Cardiac muscle cell (in vitro differentiated cells and primary cell): ENCODE measurements at regions not wholly inside any gene's neighbourhood (a gene's known extent, or its start where the extent isn't known, plus 50 kb on each side); places are given as distances from the start of the nearest gene placed in this dataset.

Experiments
- DNase-seq, 2 donors: peaks; one replicate each; pipeline versions ENCODE4 v3.0.0 to v3.0.0-alpha.2; 2010 to 2017; ENCODE audit warnings: low read depth in 1 of 2, low spot score in 1 of 2
- H3K27ac ChIP-seq: fragments of 200-600 bp; sonication (generic); 2 replicates; pipeline ENCODE4 v1.5.1; 2016
- H3K27me3 ChIP-seq: fragments of 200-600 bp; sonication (generic); 2 replicates; pipeline ENCODE4 v1.6.0; 2016; ENCODE audit warnings: control low read depth
- H3K36me3 ChIP-seq: fragments of 200-600 bp; sonication (generic); 2 replicates; pipeline ENCODE4 v1.5.1; 2016; ENCODE audit warnings: control low read depth
- H3K4me1 ChIP-seq: fragments of 200-600 bp; sonication (generic); 2 replicates; pipeline ENCODE4 v1.8.1; 2017; ENCODE audit warnings: low read depth, mild to moderate bottlenecking, mixed run types
- H3K4me3 ChIP-seq: fragments of 200-600 bp; sonication (generic); 2 replicates; pipeline ENCODE4 v1.5.1; 2016; ENCODE audit warnings: mild to moderate bottlenecking
- H3K9me3 ChIP-seq: fragments of 200-600 bp; sonication (generic); 2 replicates; pipeline ENCODE4 v1.5.1; 2017; ENCODE audit warnings: low read depth, mild to moderate bottlenecking, control low read depth
- TF ChIP-seq, protein P1 (sequence below): IDR thresholded peaks from 2 replicates; pipeline ENCODE4 v1.5.1; 2012; ENCODE audit warnings: low read depth, mild to moderate bottlenecking, low read length

DNA sequence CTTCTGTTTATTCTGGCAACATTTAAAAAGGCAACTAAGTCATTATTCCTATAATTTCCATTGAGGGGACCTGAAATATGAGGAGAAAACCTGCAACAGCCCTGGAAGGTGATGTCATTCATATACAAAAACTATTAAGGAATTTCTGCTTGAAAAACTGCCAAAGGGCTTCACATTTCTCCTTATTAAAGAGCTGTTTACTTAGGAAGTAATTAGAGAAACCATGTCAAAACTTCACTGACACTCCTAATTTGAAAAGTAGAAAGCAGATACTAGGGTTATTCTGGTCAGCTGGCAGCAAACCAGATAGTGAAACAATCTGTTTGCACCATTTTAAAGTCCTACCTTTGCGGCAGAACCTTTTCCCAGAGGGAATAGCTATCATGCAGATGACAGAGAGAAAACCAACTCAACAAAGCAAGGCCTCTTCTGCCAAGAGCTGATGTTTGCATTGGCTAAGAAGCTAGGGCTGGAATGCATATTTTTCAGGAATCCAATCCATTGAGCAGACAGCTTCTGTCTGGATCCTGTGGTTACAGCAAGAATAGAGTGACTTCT lies 592.2 kb upstream of the SYT4 start:
- Histone ChIP-seq H3K9me3 (no peaks in the 10 kb centered on the region), H3K27ac (no peak overlapping the region), H3K4me1 (peaks cover 6% of the 10 kb centered on the region), H3K27me3 (no peaks in the 10 kb centered on the region), H3K4me3 (no peak overlapping the region), H3K36me3 (no peaks in the 10 kb centered on the region)
- TF ChIP-seq, protein P1, sequence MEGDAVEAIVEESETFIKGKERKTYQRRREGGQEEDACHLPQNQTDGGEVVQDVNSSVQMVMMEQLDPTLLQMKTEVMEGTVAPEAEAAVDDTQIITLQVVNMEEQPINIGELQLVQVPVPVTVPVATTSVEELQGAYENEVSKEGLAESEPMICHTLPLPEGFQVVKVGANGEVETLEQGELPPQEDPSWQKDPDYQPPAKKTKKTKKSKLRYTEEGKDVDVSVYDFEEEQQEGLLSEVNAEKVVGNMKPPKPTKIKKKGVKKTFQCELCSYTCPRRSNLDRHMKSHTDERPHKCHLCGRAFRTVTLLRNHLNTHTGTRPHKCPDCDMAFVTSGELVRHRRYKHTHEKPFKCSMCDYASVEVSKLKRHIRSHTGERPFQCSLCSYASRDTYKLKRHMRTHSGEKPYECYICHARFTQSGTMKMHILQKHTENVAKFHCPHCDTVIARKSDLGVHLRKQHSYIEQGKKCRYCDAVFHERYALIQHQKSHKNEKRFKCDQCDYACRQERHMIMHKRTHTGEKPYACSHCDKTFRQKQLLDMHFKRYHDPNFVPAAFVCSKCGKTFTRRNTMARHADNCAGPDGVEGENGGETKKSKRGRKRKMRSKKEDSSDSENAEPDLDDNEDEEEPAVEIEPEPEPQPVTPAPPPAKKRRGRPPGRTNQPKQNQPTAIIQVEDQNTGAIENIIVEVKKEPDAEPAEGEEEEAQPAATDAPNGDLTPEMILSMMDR = no peak
- DNase-seq = peak in 1 of 2 donors; percentile 70

DNA sequence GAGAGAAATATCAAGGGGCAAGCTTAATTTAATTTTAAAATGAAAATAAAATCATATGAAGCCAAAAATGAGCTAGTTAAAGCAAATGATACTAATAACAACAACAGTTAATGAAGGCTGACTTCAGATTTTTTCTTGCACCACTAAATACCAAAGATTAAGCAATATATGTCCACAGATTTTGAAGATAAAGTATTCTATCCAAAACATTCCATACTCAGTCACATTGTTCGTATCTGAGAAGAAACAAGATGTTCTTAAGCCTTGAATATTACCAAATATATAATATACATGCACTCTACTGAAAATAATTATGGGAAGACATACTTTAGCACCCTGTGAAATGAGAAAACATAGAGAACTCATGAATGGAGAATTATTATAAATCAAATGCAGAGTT lies 593.3 kb upstream of the SYT4 start:
- TF ChIP-seq, protein P1 = no peak
- Histone ChIP-seq H3K36me3 (no peaks in the 10 kb centered on the region), H3K4me1 (peaks cover 6% of the 10 kb centered on the region), H3K27ac (no peak overlapping the region), H3K4me3 (no peak overlapping the region), H3K27me3 (no peaks in the 10 kb centered on the region), H3K9me3 (no peaks in the 10 kb centered on the region)
- peak in 1 of 2 donors; percentile 33 for DNase-seq

DNA sequence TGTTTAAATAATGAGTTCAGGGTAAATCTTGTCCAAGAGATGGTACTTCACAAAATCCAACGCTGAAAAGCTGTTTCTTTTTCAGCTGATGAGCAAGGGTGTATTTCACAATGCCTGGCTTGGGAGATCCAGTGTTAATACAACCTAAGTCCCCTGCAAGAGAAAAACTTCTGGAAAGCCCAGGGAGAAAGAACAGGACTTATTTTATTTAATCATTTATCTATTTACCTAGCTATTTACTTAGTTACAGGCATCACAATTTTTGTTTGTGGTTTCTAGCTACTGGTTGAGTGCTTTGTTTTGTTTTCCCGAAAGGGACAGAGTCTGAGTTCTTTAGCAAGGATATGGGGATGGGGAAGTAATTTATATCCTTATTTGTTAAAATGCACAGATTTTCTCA lies 598.2 kb upstream of the SYT4 start:
- H3K4me1 ChIP-seq = no peaks in the 10 kb centered on the region

DNA sequence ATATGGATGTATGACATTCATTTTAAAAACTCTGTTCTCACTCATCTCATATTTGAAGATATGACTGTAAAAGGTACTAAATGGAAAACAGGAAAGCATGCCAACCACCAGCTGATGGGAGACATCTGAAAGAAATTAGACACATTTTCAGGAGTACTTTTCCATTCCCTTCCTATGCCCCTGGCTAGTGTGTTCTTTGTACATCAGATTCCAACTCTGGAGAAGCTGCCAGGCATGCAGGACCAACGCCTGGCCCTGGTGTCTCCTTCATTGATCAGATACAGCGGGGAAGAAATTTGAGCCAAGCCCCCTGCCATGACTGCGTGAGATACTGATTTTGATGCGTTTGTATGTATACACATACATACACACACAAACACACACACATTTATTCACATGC lies 599.0 kb upstream of the SYT4 start:
- TF ChIP-seq, protein P1 = no peak
- Histone ChIP-seq H3K27ac (no peak overlapping the region), H3K27me3 (no peaks in the 10 kb centered on the region), H3K36me3 (no peaks in the 10 kb centered on the region), H3K4me3 (no peak overlapping the region), H3K9me3 (no peaks in the 10 kb centered on the region), H3K4me1 (no peaks in the 10 kb centered on the region)
- no peak for DNase-seq

More for the DNA sequence above, 598.2 kb upstream of the SYT4 start:
- Histone ChIP-seq H3K36me3 (no peaks in the 10 kb centered on the region), H3K9me3 (no peaks in the 10 kb centered on the region), H3K27me3 (no peaks in the 10 kb centered on the region), H3K4me3 (no peak overlapping the region), H3K27ac (no peak overlapping the region)
- peak in 1 of 2 donors; percentile 42 for DNase-seq
- TF ChIP-seq, protein P1 = no peak

DNA sequence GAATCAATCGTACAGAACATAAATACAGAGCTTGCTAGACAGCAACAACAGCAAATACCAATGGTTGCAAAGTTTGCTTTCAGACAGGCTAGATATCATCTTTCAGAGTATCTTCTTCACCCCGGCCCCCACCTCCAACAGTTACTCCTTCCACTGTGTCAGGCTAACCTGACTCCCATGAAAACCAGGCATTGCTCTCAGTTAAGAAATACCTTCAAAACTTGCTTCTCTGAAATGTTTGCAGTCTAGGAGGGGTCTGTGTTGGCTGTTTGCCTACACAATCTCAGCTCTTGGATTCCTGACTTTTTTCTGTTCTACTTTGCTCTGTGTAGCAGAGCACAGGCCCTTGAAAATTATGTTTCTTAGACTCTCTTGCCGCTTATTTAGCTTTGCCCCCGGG lies 599.5 kb upstream of the SYT4 start:
- no peaks in the 10 kb centered on the region for H3K9me3 ChIP-seq
- H3K27me3 ChIP-seq = no peaks in the 10 kb centered on the region
- H3K4me3 ChIP-seq = no peak overlapping the region
- TF ChIP-seq, protein P1 = no peak
- DNase-seq = no peak
- no peak overlapping the region for H3K27ac ChIP-seq
- no peaks in the 10 kb centered on the region for H3K4me1 ChIP-seq
- H3K36me3 ChIP-seq = no peaks in the 10 kb centered on the region
